K562 (cell line): ENCODE measurements at regions not wholly inside any gene's neighbourhood (a gene's known extent, or its start where the extent isn't known, plus 50 kb on each side); places are given as distances from the start of the nearest gene placed in this dataset.
A peak's percentile ranks its signal among the peaks of the same experiment; 100 is the strongest.

Source experiments
- ATAC-seq: fragments of 200-7000 bp; cut with Tn5 transposase; 3 replicates; pipeline ENCODE4 v1.9.1; 2020; ENCODE audit warnings: moderate library complexity
- BruUV-seq: library from RNA; stranded (reverse); fragments of 400-500 nt; replicated peaks from 2 replicates; lab custom pipeline; 2021; lab: Mats Ljungman, UMichigan
- CTCF ChIA-PET: fragments of 300-600 bp; formaldehyde crosslinking; extraction: SDS; loops from one replicate; lab custom pipeline; 2021; ENCODE audit warnings: low intra/inter-chr PET ratio; lab: Yijun Ruan, JAX
- POLR2A ChIA-PET: fragments of 300-600, 350-650 bp; sonication (Branson Sonifier 250); formaldehyde crosslinking; extraction: SDS; loops from one replicate; lab custom pipeline; 2021; ENCODE audit warnings: antibody characterized with exemption, inconsistent platforms; lab: Yijun Ruan, JAX
- DNase-seq, 4 experiments: peaks; one replicate each; pipeline versions ENCODE4 v3.0.0 to v3.0.0-alpha.2; 2011 to 2018; ENCODE audit warnings: low spot score in 3 of 4, mixed read lengths in 3 of 4; ENCODE audit errors: extremely low read depth in 1 of 4
- FAIRE-seq: peaks from 2 replicates; lab custom pipeline; 2011; peaks lifted over from hg19 to GRCh38; lab: Jason Lieb, UNC
- H2AFZ ChIP-seq: 2 replicates; pipeline ENCODE4 v1.6.0; 2011; ENCODE audit warnings: low read depth, low read length, control low read depth, inconsistent platforms
- H3K27ac ChIP-seq: fragments of 200-600 bp; 3 replicates; pipeline ENCODE4 v1.8.0; 2011; ENCODE audit warnings: low read depth, mild to moderate bottlenecking, control low read depth, inconsistent platforms, low read length, moderate library complexity, mixed read lengths; ENCODE audit errors: extremely low read depth
- H3K27me3 ChIP-seq, 2 experiments: fragments of 300-600 bp in 1 of 2; 2 replicates in 1 of 2; 3 replicates in 1 of 2; pipeline versions ENCODE4 v1.6.0 to v1.8.0; 2011; ENCODE audit warnings: inconsistent platforms in 2 of 2, low read length in 2 of 2, mild to moderate bottlenecking in 1 of 2, mixed read lengths in 1 of 2, moderate library complexity in 1 of 2; ENCODE audit not compliant: control insufficient read depth in 2 of 2, insufficient read depth in 2 of 2
- H3K36me3 ChIP-seq: fragments of 300-600 bp; 3 replicates; pipeline ENCODE4 v1.8.0; 2011; ENCODE audit warnings: mild to moderate bottlenecking, low read length, inconsistent platforms; ENCODE audit not compliant: control insufficient read depth, insufficient read depth
- H3K4me1 ChIP-seq, 2 experiments: fragments of 200-600 bp in 1 of 2; replicated peaks in 1 of 2; 2 replicates in 1 of 2; 3 replicates in 1 of 2; pipeline versions ENCODE4 v1.5.1 to v1.8.0; 2011; ENCODE audit warnings: inconsistent platforms in 2 of 2, low read length in 2 of 2, mild to moderate bottlenecking in 1 of 2, mixed read lengths in 1 of 2, moderate library complexity in 1 of 2; ENCODE audit not compliant: control insufficient read depth in 2 of 2, insufficient read depth in 2 of 2
- H3K4me2 ChIP-seq: 2 replicates; pipeline ENCODE4 v1.6.1; 2011; ENCODE audit warnings: low read length, control low read depth, inconsistent platforms, mixed read lengths; ENCODE audit not compliant: insufficient read depth
- H3K4me3 ChIP-seq: fragments of 200-600 bp; sonication (generic), shearing (Covaris generic); 2 replicates; pipeline ENCODE4 v1.5.1; 2016; ENCODE audit warnings: control low read depth, inconsistent platforms
- H3K79me2 ChIP-seq: fragments of 200-600 bp; 3 replicates; pipeline ENCODE4 v1.8.0; 2011; ENCODE audit warnings: low read length, inconsistent platforms; ENCODE audit not compliant: control insufficient read depth, insufficient read depth
- H3K9ac ChIP-seq, 2 experiments: 2 replicates each; pipeline versions ENCODE4 v1.6.0 to v1.6.1; 2011; ENCODE audit warnings: low read depth in 2 of 2, low read length in 2 of 2, control low read depth in 1 of 2, inconsistent platforms in 1 of 2, mild to moderate bottlenecking in 1 of 2, mixed read lengths in 1 of 2; ENCODE audit not compliant: insufficient read depth in 1 of 2
- H3K9me1 ChIP-seq: one replicate; pipeline ENCODE4 v1.6.0; 2011; ENCODE audit warnings: inconsistent platforms, mild to moderate bottlenecking, low read length, moderate library complexity; ENCODE audit not compliant: control insufficient read depth, insufficient read depth
- H3K9me3 ChIP-seq: replicated peaks from 2 replicates; pipeline ENCODE4 v1.5.1; 2011; ENCODE audit warnings: low read depth, low read length, inconsistent platforms; ENCODE audit not compliant: control insufficient read depth, insufficient read depth
- H4K20me1 ChIP-seq: replicated peaks from 2 replicates; pipeline ENCODE4 v1.6.1; 2011; ENCODE audit warnings: low read length, inconsistent platforms, mixed read lengths; ENCODE audit not compliant: control insufficient read depth, insufficient read depth
- BHLHE40 ChIP-seq: IDR thresholded peaks from 2 replicates; pipeline ENCODE4 v1.6.1; 2011; ENCODE audit warnings: low read length, improper control_type of control experiment
- CBFA2T3 ChIP-seq: fragments of 450-650 bp; IDR thresholded peaks from 2 replicates; pipeline ENCODE4 v1.6.1; 2017
- CBX8 ChIP-seq: fragments of 200-600 bp; sonication (generic); IDR thresholded peaks from 2 replicates; pipeline ENCODE4 v1.6.1; 2012; ENCODE audit warnings: borderline replicate concordance, mixed run types, low read depth, mild to moderate bottlenecking, moderate library complexity, mixed read lengths, low read length, control low read depth, inconsistent platforms; ENCODE audit not compliant: poor library complexity, severe bottlenecking; ENCODE audit errors: extremely low read depth
- CEBPB ChIP-seq: fragments of 450-650 bp; IDR thresholded peaks from 2 replicates; pipeline ENCODE4 v1.6.1; 2016; ENCODE audit warnings: missing genetic modification characterization, missing compliant biosample characterization
- EP400 ChIP-seq: fragments of 450-650 bp; IDR thresholded peaks from 2 replicates; pipeline ENCODE4 v1.6.1; 2017; ENCODE audit warnings: antibody characterized with exemption, mild to moderate bottlenecking, moderate library complexity
- ETV5 ChIP-seq: sonication (generic); formaldehyde crosslinking; IDR thresholded peaks from 2 replicates; pipeline ENCODE4 v1.4.0; 2020; ENCODE audit warnings: low read depth, mild to moderate bottlenecking, missing genetic modification reagents
- HIVEP1 ChIP-seq: fragments of 250-450 bp; sonication (Bioruptor Pico); IDR thresholded peaks from 2 replicates; pipeline ENCODE4 v1.4.0; 2020; ENCODE audit warnings: mild to moderate bottlenecking
- MEIS2 ChIP-seq: fragments of 450-650 bp; IDR thresholded peaks from 2 replicates; pipeline ENCODE4 v1.6.1; 2014; ENCODE audit warnings: mild to moderate bottlenecking; ENCODE audit not compliant: partially characterized antibody
- MTA1 ChIP-seq: fragments of 450-650 bp; IDR thresholded peaks from 2 replicates; pipeline ENCODE4 v1.6.1; 2017; ENCODE audit warnings: borderline replicate concordance
- NCOA2 ChIP-seq, 2 experiments: fragments of 450-650 bp; IDR thresholded peaks; 2 replicates each; pipeline ENCODE4 v1.6.1; 2018; ENCODE audit warnings: mild to moderate bottlenecking in 2 of 2, moderate library complexity in 1 of 2; ENCODE audit not compliant: partially characterized antibody in 2 of 2
- SRSF1 ChIP-seq: fragments of 200-400 bp; formaldehyde crosslinking; IDR thresholded peaks from 2 replicates; pipeline ENCODE4 v1.6.1; 2017; ENCODE audit warnings: mild to moderate bottlenecking, low read depth, low read length, moderate library complexity
- ZNF644 ChIP-seq: fragments of 200-800 bp; sonication (Bioruptor generic); IDR thresholded peaks from 2 replicates; pipeline ENCODE4 v1.6.1; 2016; ENCODE audit warnings: low read depth, missing genetic modification characterization, missing compliant biosample characterization
- ZNF76 ChIP-seq: fragments of 250-450 bp; sonication (Bioruptor Pico); IDR thresholded peaks from 2 replicates; pipeline ENCODE4 v1.4.0; 2020; ENCODE audit warnings: mild to moderate bottlenecking, moderate library complexity, borderline replicate concordance
- WGBS: fragments of 100-300 bp; shearing (Covaris generic); methylation state at CpG from one replicate; pipeline ENCODE4 v1.1.6; 2016; ENCODE audit warnings: low coverage, mixed read lengths; ENCODE audit not compliant: insufficient coverage; ENCODE audit errors: missing lambda C conversion rate; 5-methylcytosine and 5-hydroxymethylcytosine counted together
- in situ Hi-C: fragments of 300-500 bp; cut with MboI; formaldehyde crosslinking; loops from 4 replicates; pipeline ENCODE4 v1.15.0; 2018; ENCODE audit warnings: inconsistent platforms, mixed read lengths
- intact Hi-C: fragments of 100-400 bp; cut with micrococcal nuclease; formaldehyde crosslinking; loops from 2 replicates; pipeline ENCODE4 v1.14.2; 2022
- TF ChIP-seq, protein P1 (sequence below), 2 experiments: fragments of 200-800 bp in 1 of 2; sonication (Bioruptor generic) in 1 of 2; sonication (generic) in 1 of 2; formaldehyde crosslinking in 1 of 2; IDR thresholded peaks in 1 of 2; conservative IDR thresholded peaks in 1 of 2; 2 replicates each; pipeline versions ENCODE4 v1.5.0 to v1.6.1; 2016 to 2020; ENCODE audit warnings: missing compliant biosample characterization in 1 of 2, missing genetic modification characterization in 1 of 2, missing genetic modification reagents in 1 of 2

DNA sequence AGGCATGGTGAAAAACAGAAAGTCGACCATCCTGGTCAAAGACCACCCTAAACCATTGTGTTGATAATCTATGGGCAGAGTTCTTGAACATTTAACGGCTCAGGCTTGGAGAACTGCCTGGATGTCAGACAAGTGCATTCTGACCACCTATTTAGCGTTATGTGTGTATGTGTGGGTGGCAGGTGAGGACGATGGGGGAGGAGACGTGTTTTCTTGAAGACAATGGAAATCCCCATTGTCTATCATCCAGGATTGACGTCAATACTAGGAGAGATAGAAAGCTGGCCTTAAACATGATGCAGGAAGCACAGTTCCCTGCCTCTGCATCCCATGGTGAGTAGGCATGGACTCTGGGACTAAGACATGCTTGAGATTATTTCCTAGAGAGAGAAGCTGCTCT is 157.4 kb upstream of the MAF start:
- Histone ChIP-seq H3K9ac (no peak overlapping the region), H2AFZ (no peak overlapping the region), H3K9me1 (no peaks in the 10 kb centered on the region), H3K4me1 (peaks cover 0 to 16% of the 10 kb centered on the region in 2 experiments; a peak in 2 of 5 replicates), H3K4me2 (no peak overlapping the region), H3K4me3 (no peak overlapping the region), H3K27ac (no peak overlapping the region), H4K20me1 (no peaks in the 10 kb centered on the region), H3K27me3 (no peaks in the 10 kb centered on the region), H3K36me3 (no peaks in the 10 kb centered on the region), H3K79me2 (no peaks in the 10 kb centered on the region), H3K9me3 (no peaks in the 10 kb centered on the region)
- ATAC-seq (no peak), DNase-seq (no peak), FAIRE-seq (no peak)
- BruUV-seq, result no TSS peak
- TF ChIP-seq MTA1 (no peak), HIVEP1 (CRISPR knock-in tag) (no peak)
- intact Hi-C loops, result loop anchor here (1.0 kb wide), 1 partner anchor 326 kb away; no protein-coding TSS in a partner anchor
- POLR2A ChIA-PET, result no interaction called here
- CTCF ChIA-PET, result no interaction called here
- 57% methylated on average over 6 of the region's 6 CpGs for WGBS
- in situ Hi-C loops, result no loop called here

DNA sequence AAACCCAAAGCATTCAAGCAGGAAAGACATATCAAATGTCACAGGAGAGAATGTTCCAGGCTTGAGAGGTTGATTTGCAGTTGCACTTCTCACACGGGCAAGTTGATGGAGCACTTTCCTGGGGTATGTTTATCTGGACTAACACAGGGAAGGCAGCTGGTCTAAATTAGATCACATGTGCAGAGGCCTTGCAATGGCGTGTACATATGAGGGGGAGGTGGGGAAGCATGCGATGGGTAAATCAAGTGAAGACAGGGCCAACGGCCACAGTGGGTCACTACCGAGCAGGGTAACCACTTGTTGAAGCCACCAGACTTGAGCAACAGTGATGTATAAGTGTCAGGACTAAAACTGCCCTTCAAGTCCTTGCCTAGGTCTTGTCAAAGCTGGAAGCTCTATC is 156.6 kb upstream of the MAF start:
- DNase-seq (peak in 2 of 4 experiments; percentile 27 to 60), ATAC-seq (peak; percentile 95), FAIRE-seq (peak; percentile 78)
- in situ Hi-C loops, result no loop called here
- 9% methylated on average over 5 of the region's 5 CpGs for WGBS
- no peaks in the 10 kb centered on the region for H3K9me1 ChIP-seq
- no peak overlapping the region for H3K9ac ChIP-seq
- H3K4me1 ChIP-seq, result peaks cover 0 to 16% of the 10 kb centered on the region in 2 experiments; a peak in 2 of 5 replicates
- no peaks in the 10 kb centered on the region for H3K9me3 ChIP-seq
- no peak overlapping the region for H3K4me3 ChIP-seq
- CTCF ChIA-PET, result interaction anchor here (0.7 kb wide), 1 partner anchor 328 kb away, joined by 8 read pairs; no protein-coding TSS in a partner anchor
- no peaks in the 10 kb centered on the region for H4K20me1 ChIP-seq
- no peaks in the 10 kb centered on the region for H3K79me2 ChIP-seq
- H3K4me2 ChIP-seq, result no peak overlapping the region
- intact Hi-C loops, result loop anchor here (1.0 kb wide), 1 partner anchor 327 kb away; no protein-coding TSS in a partner anchor
- no peaks in the 10 kb centered on the region for H3K27me3 ChIP-seq
- H3K27ac ChIP-seq, result no peak overlapping the region; the same call in 2 of the 3 replicates
- H2AFZ ChIP-seq, result peak overlapping the region; percentile 11; the same call in 1 of the 2 replicates
- BruUV-seq, result no TSS peak
- no peaks in the 10 kb centered on the region for H3K36me3 ChIP-seq
- POLR2A ChIA-PET, result interaction anchor here (0.9 to 1.1 kb wide), 2 partner anchors 302 to 358 kb away, joined by 3 read pairs; no protein-coding TSS in a partner anchor
- TF ChIP-seq MEIS2 (peak; percentile 57), ZNF644 (no peak), ZNF76 (CRISPR knock-in tag) (0 out of 2 replicates have a peak, but pooled peaks have one; percentile 46), CEBPB (tag) (peak; percentile 63), CBX8 (no peak), SRSF1 (no peak), NCOA2 (IDR thresholded peaks at IDR 0.05; ENCODE audit: partially characterized antibody in 2 of 2) (no peak), BHLHE40 (peak; percentile 47; the same call in 1 of the 2 replicates), EP400 (0 out of 2 replicates have a peak, but pooled peaks have one; percentile 38), CBFA2T3 (peak; percentile 57), ETV5 (CRISPR knock-in tag) (no peak)
- TF ChIP-seq, protein P1, sequence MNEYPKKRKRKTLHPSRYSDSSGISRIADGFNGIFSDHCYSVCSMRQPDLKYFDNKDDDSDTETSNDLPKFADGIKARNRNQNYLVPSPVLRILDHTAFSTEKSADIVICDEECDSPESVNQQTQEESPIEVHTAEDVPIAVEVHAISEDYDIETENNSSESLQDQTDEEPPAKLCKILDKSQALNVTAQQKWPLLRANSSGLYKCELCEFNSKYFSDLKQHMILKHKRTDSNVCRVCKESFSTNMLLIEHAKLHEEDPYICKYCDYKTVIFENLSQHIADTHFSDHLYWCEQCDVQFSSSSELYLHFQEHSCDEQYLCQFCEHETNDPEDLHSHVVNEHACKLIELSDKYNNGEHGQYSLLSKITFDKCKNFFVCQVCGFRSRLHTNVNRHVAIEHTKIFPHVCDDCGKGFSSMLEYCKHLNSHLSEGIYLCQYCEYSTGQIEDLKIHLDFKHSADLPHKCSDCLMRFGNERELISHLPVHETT (CRISPR knock-in tag; conservative IDR thresholded peaks at IDR 0.05 in 1 of 2, IDR thresholded peaks at IDR 0.05 in 1 of 2), result no peak
